K562 (cell line): ENCODE measurements at regions not wholly inside any gene's neighbourhood (a gene's known extent, or its start where the extent isn't known, plus 50 kb on each side); places are given as distances from the start of the nearest gene placed in this dataset.

Experiments
- ATAC-seq: fragments of 200-7000 bp; cut with Tn5 transposase; 3 replicates; pipeline ENCODE4 v1.9.1; 2020; ENCODE audit warnings: moderate library complexity
- BruUV-seq: library from RNA; stranded (reverse); fragments of 400-500 nt; replicated peaks from 2 replicates; lab custom pipeline; 2021; lab: Mats Ljungman, UMichigan
- CTCF ChIA-PET: fragments of 300-600 bp; formaldehyde crosslinking; extraction: SDS; loops from one replicate; lab custom pipeline; 2021; ENCODE audit warnings: low intra/inter-chr PET ratio; lab: Yijun Ruan, JAX
- POLR2A ChIA-PET: fragments of 300-600, 350-650 bp; sonication (Branson Sonifier 250); formaldehyde crosslinking; extraction: SDS; loops from one replicate; lab custom pipeline; 2021; ENCODE audit warnings: antibody characterized with exemption, inconsistent platforms; lab: Yijun Ruan, JAX
- DNase-seq, 4 experiments: peaks; one replicate each; pipeline versions ENCODE4 v3.0.0 to v3.0.0-alpha.2; 2011 to 2018; ENCODE audit warnings: low spot score in 3 of 4, mixed read lengths in 3 of 4; ENCODE audit errors: extremely low read depth in 1 of 4
- FAIRE-seq: peaks from 2 replicates; lab custom pipeline; 2011; peaks lifted over from hg19 to GRCh38; lab: Jason Lieb, UNC
- H2AFZ ChIP-seq: 2 replicates; pipeline ENCODE4 v1.6.0; 2011; ENCODE audit warnings: low read depth, low read length, control low read depth, inconsistent platforms
- H3K27ac ChIP-seq: fragments of 200-600 bp; 3 replicates; pipeline ENCODE4 v1.8.0; 2011; ENCODE audit warnings: low read depth, mild to moderate bottlenecking, control low read depth, inconsistent platforms, low read length, moderate library complexity, mixed read lengths; ENCODE audit errors: extremely low read depth
- H3K27me3 ChIP-seq, 2 experiments: fragments of 300-600 bp in 1 of 2; 2 replicates in 1 of 2; 3 replicates in 1 of 2; pipeline versions ENCODE4 v1.6.0 to v1.8.0; 2011; ENCODE audit warnings: inconsistent platforms in 2 of 2, low read length in 2 of 2, mild to moderate bottlenecking in 1 of 2, mixed read lengths in 1 of 2, moderate library complexity in 1 of 2; ENCODE audit not compliant: control insufficient read depth in 2 of 2, insufficient read depth in 2 of 2
- H3K36me3 ChIP-seq: fragments of 300-600 bp; 3 replicates; pipeline ENCODE4 v1.8.0; 2011; ENCODE audit warnings: mild to moderate bottlenecking, low read length, inconsistent platforms; ENCODE audit not compliant: control insufficient read depth, insufficient read depth
- H3K4me1 ChIP-seq, 2 experiments: fragments of 200-600 bp in 1 of 2; replicated peaks in 1 of 2; 2 replicates in 1 of 2; 3 replicates in 1 of 2; pipeline versions ENCODE4 v1.5.1 to v1.8.0; 2011; ENCODE audit warnings: inconsistent platforms in 2 of 2, low read length in 2 of 2, mild to moderate bottlenecking in 1 of 2, mixed read lengths in 1 of 2, moderate library complexity in 1 of 2; ENCODE audit not compliant: control insufficient read depth in 2 of 2, insufficient read depth in 2 of 2
- H3K4me2 ChIP-seq: 2 replicates; pipeline ENCODE4 v1.6.1; 2011; ENCODE audit warnings: low read length, control low read depth, inconsistent platforms, mixed read lengths; ENCODE audit not compliant: insufficient read depth
- H3K4me3 ChIP-seq: fragments of 200-600 bp; sonication (generic), shearing (Covaris generic); 2 replicates; pipeline ENCODE4 v1.5.1; 2016; ENCODE audit warnings: control low read depth, inconsistent platforms
- H3K79me2 ChIP-seq: fragments of 200-600 bp; 3 replicates; pipeline ENCODE4 v1.8.0; 2011; ENCODE audit warnings: low read length, inconsistent platforms; ENCODE audit not compliant: control insufficient read depth, insufficient read depth
- H3K9ac ChIP-seq, 2 experiments: 2 replicates each; pipeline versions ENCODE4 v1.6.0 to v1.6.1; 2011; ENCODE audit warnings: low read depth in 2 of 2, low read length in 2 of 2, control low read depth in 1 of 2, inconsistent platforms in 1 of 2, mild to moderate bottlenecking in 1 of 2, mixed read lengths in 1 of 2; ENCODE audit not compliant: insufficient read depth in 1 of 2
- H3K9me1 ChIP-seq: one replicate; pipeline ENCODE4 v1.6.0; 2011; ENCODE audit warnings: inconsistent platforms, mild to moderate bottlenecking, low read length, moderate library complexity; ENCODE audit not compliant: control insufficient read depth, insufficient read depth
- H3K9me3 ChIP-seq: replicated peaks from 2 replicates; pipeline ENCODE4 v1.5.1; 2011; ENCODE audit warnings: low read depth, low read length, inconsistent platforms; ENCODE audit not compliant: control insufficient read depth, insufficient read depth
- H4K20me1 ChIP-seq: replicated peaks from 2 replicates; pipeline ENCODE4 v1.6.1; 2011; ENCODE audit warnings: low read length, inconsistent platforms, mixed read lengths; ENCODE audit not compliant: control insufficient read depth, insufficient read depth
- BRD9 ChIP-seq: fragments of 450-650 bp; IDR thresholded peaks from 2 replicates; pipeline ENCODE4 v1.6.1; 2018; ENCODE audit warnings: low read depth; ENCODE audit not compliant: partially characterized antibody
- CHCHD3 ChIP-seq: fragments of 250-450 bp; sonication (Bioruptor Pico); IDR thresholded peaks from 2 replicates; pipeline ENCODE4 v2.1.2; 2022; ENCODE audit warnings: mild to moderate bottlenecking
- E2F1 ChIP-seq: sonication (generic); formaldehyde crosslinking; IDR thresholded peaks from 2 replicates; pipeline ENCODE4 v1.8.1; 2023; ENCODE audit warnings: mild to moderate bottlenecking, missing genetic modification reagents, moderate library complexity
- MEF2D ChIP-seq: conservative IDR thresholded peaks from 2 replicates; pipeline ENCODE4 v1.6.1; 2016; ENCODE audit warnings: low read depth, missing genetic modification characterization, missing compliant biosample characterization
- ZNF165 ChIP-seq: fragments of 250-450 bp; sonication (Bioruptor Pico); IDR thresholded peaks from 2 replicates; pipeline ENCODE4 v1.4.0; 2020; ENCODE audit warnings: borderline replicate concordance
- WGBS: fragments of 100-300 bp; shearing (Covaris generic); methylation state at CpG from one replicate; pipeline ENCODE4 v1.1.6; 2016; ENCODE audit warnings: low coverage, mixed read lengths; ENCODE audit not compliant: insufficient coverage; ENCODE audit errors: missing lambda C conversion rate; 5-methylcytosine and 5-hydroxymethylcytosine counted together
- in situ Hi-C: fragments of 300-500 bp; cut with MboI; formaldehyde crosslinking; loops from 4 replicates; pipeline ENCODE4 v1.15.0; 2018; ENCODE audit warnings: inconsistent platforms, mixed read lengths
- intact Hi-C: fragments of 100-400 bp; cut with micrococcal nuclease; formaldehyde crosslinking; loops from 2 replicates; pipeline ENCODE4 v1.14.2; 2022

GRCh38 chr4:157792716-157793115 is 380.1 kb downstream of the GASK1B start:
- Histone ChIP-seq H4K20me1 (no peaks in the 10 kb centered on the region), H3K9ac (no peak overlapping the region), H3K79me2 (no peaks in the 10 kb centered on the region), H3K27me3 (no peaks in the 10 kb centered on the region), H3K4me3 (no peak overlapping the region), H3K4me2 (no peak overlapping the region), H3K36me3 (no peaks in the 10 kb centered on the region), H2AFZ (no peak overlapping the region), H3K9me3 (no peaks in the 10 kb centered on the region), H3K9me1 (no peaks in the 10 kb centered on the region), H3K27ac (no peak overlapping the region), H3K4me1 (no peaks in the 10 kb centered on the region)
- no peak for DNase-seq
- in situ Hi-C loops (no loop called here), intact Hi-C loops (no loop called here)
- no peak for ATAC-seq
- no peak for FAIRE-seq
- no TSS peak for BruUV-seq
- ChIA-PET POLR2A (no interaction called here), CTCF (no interaction called here)
- TF ChIP-seq ZNF165 (CRISPR knock-in tag) (no peak), CHCHD3 (CRISPR knock-in tag) (no peak), MEF2D (tag) (no peak)

GRCh38 chr4:157791236-157791635 is 381.6 kb downstream of the GASK1B start:
- DNase-seq: no peak
- ChIA-PET CTCF (no interaction called here), POLR2A (no interaction called here)
- TF ChIP-seq E2F1 (CRISPR knock-in tag) (no peak), BRD9 (no peak)
- Histone ChIP-seq H3K27me3 (no peaks in the 10 kb centered on the region), H3K27ac (no peak overlapping the region), H2AFZ (no peak overlapping the region), H3K9ac (no peak overlapping the region), H3K36me3 (no peaks in the 10 kb centered on the region), H3K9me3 (no peaks in the 10 kb centered on the region), H3K4me1 (no peaks in the 10 kb centered on the region), H3K79me2 (no peaks in the 10 kb centered on the region), H3K4me3 (no peak overlapping the region), H3K4me2 (no peak overlapping the region), H3K9me1 (no peaks in the 10 kb centered on the region), H4K20me1 (no peaks in the 10 kb centered on the region)
- WGBS: 0% methylated on average over 1 of the region's 1 CpG
- FAIRE-seq: no peak
- in situ Hi-C loops (no loop called here), intact Hi-C loops (no loop called here)
- BruUV-seq: no TSS peak
- ATAC-seq: no peak
